IMR-90 (cell line): ENCODE measurements at regions not wholly inside any gene's neighbourhood (a gene's known extent, or its start where the extent isn't known, plus 50 kb on each side); places are given as distances from the start of the nearest gene placed in this dataset.
A peak's percentile ranks its signal among the peaks of the same experiment; 100 is the strongest.

Experiments
- ATAC-seq: fragments of 200-7000 bp; cut with Tn5 transposase; 2 replicates; pipeline ENCODE4 v1.9.1; 2020; ENCODE audit warnings: low read depth, mild to moderate bottlenecking, moderate library complexity
- BruUV-seq: library from RNA; stranded (reverse); fragments of 400-500 nt; replicated peaks from 2 replicates; lab custom pipeline; 2021; lab: Mats Ljungman, UMichigan
- CTCF ChIA-PET: fragments of 300-600 bp; formaldehyde crosslinking; extraction: SDS; loops from one replicate; lab custom pipeline; 2021; ENCODE audit warnings: antibody characterized with exemption; lab: Yijun Ruan, JAX
- POLR2A ChIA-PET: fragments of 300-600 bp; sonication (Branson Sonifier 250); formaldehyde crosslinking; loops from one replicate; lab custom pipeline; 2022; ENCODE audit warnings: antibody characterized with exemption; ENCODE audit not compliant: unreplicated experiment; lab: Charles Lee
- DNase-seq: peaks from one replicate; pipeline ENCODE4 v3.0.0; 2013
- H2AFZ ChIP-seq: replicated peaks from 2 replicates; pipeline ENCODE3; 2013; ENCODE audit warnings: low read length, mild to moderate bottlenecking; ENCODE audit not compliant: poor library complexity
- H2AK5ac ChIP-seq: 2 replicates; pipeline ENCODE4 v1.6.1; 2013; ENCODE audit warnings: low read depth, low read length, inconsistent platforms
- H2AK9ac ChIP-seq: replicated peaks from 2 replicates; pipeline ENCODE3; 2013; ENCODE audit warnings: mild to moderate bottlenecking, low read depth, low read length, moderate library complexity; ENCODE audit not compliant: poor library complexity
- H2BK120ac ChIP-seq: 2 replicates; pipeline ENCODE4 v1.6.1; 2013; ENCODE audit warnings: low read depth, low read length, inconsistent platforms
- H2BK15ac ChIP-seq: 3 replicates; pipeline ENCODE4 v1.6.1; 2013; ENCODE audit warnings: low read depth, low read length, inconsistent platforms
- H2BK20ac ChIP-seq: 2 replicates; pipeline ENCODE4 v1.6.1; 2013; ENCODE audit warnings: low read depth, mild to moderate bottlenecking, inconsistent platforms, low read length, moderate library complexity
- H2BK5ac ChIP-seq: 2 replicates; pipeline ENCODE4 v1.6.1; 2013; ENCODE audit warnings: mild to moderate bottlenecking, low read depth, low read length, inconsistent platforms; ENCODE audit not compliant: poor library complexity, severe bottlenecking
- H3K14ac ChIP-seq: replicated peaks from 2 replicates; pipeline ENCODE4 v1.6.1; 2013; ENCODE audit warnings: low read depth, low read length, inconsistent platforms
- H3K18ac ChIP-seq: 2 replicates; pipeline ENCODE4 v1.6.1; 2013; ENCODE audit warnings: low read depth, low read length, control low read depth
- H3K23ac ChIP-seq: 2 replicates; pipeline ENCODE4 v1.6.1; 2013; ENCODE audit warnings: low read depth, low read length, inconsistent platforms
- H3K27ac ChIP-seq: 2 replicates; pipeline ENCODE4 v1.5.1; 2013; ENCODE audit warnings: mild to moderate bottlenecking, control low read depth, low read length; ENCODE audit not compliant: insufficient read depth
- H3K27me3 ChIP-seq: 2 replicates; pipeline ENCODE4 v1.6.1; 2013; ENCODE audit warnings: low read length; ENCODE audit not compliant: control insufficient read depth, insufficient read depth
- H3K36me3 ChIP-seq: 2 replicates; pipeline ENCODE4 v1.6.1; 2013; ENCODE audit warnings: low read length, mixed read lengths; ENCODE audit not compliant: control insufficient read depth, insufficient read depth
- H3K4ac ChIP-seq: 2 replicates; pipeline ENCODE4 v1.6.1; 2013; ENCODE audit warnings: low read depth, low read length, inconsistent platforms
- H3K4me1 ChIP-seq: 2 replicates; pipeline ENCODE4 v1.6.1; 2013; ENCODE audit warnings: low read length, mixed read lengths; ENCODE audit not compliant: control insufficient read depth, insufficient read depth
- H3K4me2 ChIP-seq: 2 replicates; pipeline ENCODE4 v1.6.1; 2013; ENCODE audit warnings: low read depth, mild to moderate bottlenecking, control low read depth, low read length, moderate library complexity
- H3K4me3 ChIP-seq: 2 replicates; pipeline ENCODE4 v1.5.1; 2013; ENCODE audit warnings: low read depth, mild to moderate bottlenecking, control low read depth, low read length, moderate library complexity; ENCODE audit not compliant: insufficient read depth
- H3K56ac ChIP-seq: 2 replicates; pipeline ENCODE4 v1.6.1; 2013; ENCODE audit warnings: low read length, inconsistent platforms; ENCODE audit not compliant: insufficient read depth; ENCODE audit errors: extremely low read depth
- H3K79me1 ChIP-seq, 2 experiments: 2 replicates each; pipeline ENCODE4 v1.6.1; 2013; ENCODE audit warnings: low read length in 2 of 2, inconsistent platforms in 1 of 2, low read depth in 1 of 2
- H3K9ac ChIP-seq: 2 replicates; pipeline ENCODE4 v1.6.1; 2013; ENCODE audit warnings: low read depth, low read length, control low read depth
- H3K9me1 ChIP-seq: 2 replicates; pipeline ENCODE4 v1.6.1; 2013; ENCODE audit warnings: low read length, inconsistent platforms; ENCODE audit not compliant: insufficient read depth
- H3K9me3 ChIP-seq: 2 replicates; pipeline ENCODE4 v1.6.1; 2013; ENCODE audit warnings: low read length; ENCODE audit not compliant: control insufficient read depth, insufficient read depth
- H4K20me1 ChIP-seq: 2 replicates; pipeline ENCODE4 v1.6.1; 2013; ENCODE audit warnings: low read length, inconsistent platforms; ENCODE audit not compliant: insufficient read depth
- H4K5ac ChIP-seq: 2 replicates; pipeline ENCODE4 v1.6.1; 2013; ENCODE audit warnings: mild to moderate bottlenecking, low read depth, low read length, control low read depth
- H4K8ac ChIP-seq, 2 experiments: 2 replicates each; pipeline ENCODE4 v1.6.1; 2013; ENCODE audit warnings: low read depth in 2 of 2, low read length in 2 of 2, control low read depth in 1 of 2, inconsistent platforms in 1 of 2
- H4K91ac ChIP-seq: 2 replicates; pipeline ENCODE4 v1.6.1; 2013; ENCODE audit warnings: low read depth, low read length, inconsistent platforms; ENCODE audit not compliant: insufficient read depth
- BHLHE40 ChIP-seq: fragments of 150-350 bp; IDR thresholded peaks from 2 replicates; pipeline ENCODE4 v1.6.1; 2016; ENCODE audit warnings: mild to moderate bottlenecking, low read depth, low read length
- CEBPB ChIP-seq: IDR thresholded peaks from 2 replicates; pipeline ENCODE4 v1.6.1; 2012; ENCODE audit warnings: low read depth, low read length, improper control_type of control experiment
- CHD1 ChIP-seq: IDR thresholded peaks from 2 replicates; pipeline ENCODE4 v1.6.1; 2012; ENCODE audit warnings: low read depth, low read length, improper control_type of control experiment
- CTCF ChIP-seq: conservative IDR thresholded peaks from 2 replicates; pipeline ENCODE4 v1.5.1; 2012; ENCODE audit warnings: mild to moderate bottlenecking, low read depth, low read length, improper control_type of control experiment
- ELK1 ChIP-seq: fragments of 150-350 bp; IDR thresholded peaks from 2 replicates; pipeline ENCODE4 v1.6.1; 2016; ENCODE audit warnings: low read depth, mild to moderate bottlenecking, low read length, moderate library complexity, borderline replicate concordance
- FOS ChIP-seq: fragments of 150-350 bp; IDR thresholded peaks from 2 replicates; pipeline ENCODE4 v1.6.1; 2016; ENCODE audit warnings: low read depth, low read length
- MAFK ChIP-seq: IDR thresholded peaks from 2 replicates; pipeline ENCODE4 v1.6.1; 2012; ENCODE audit warnings: low read depth, low read length, improper control_type of control experiment
- NFE2L2 ChIP-seq: fragments of 150-350 bp; IDR thresholded peaks from 2 replicates; pipeline ENCODE4 v1.6.1; 2016; ENCODE audit warnings: low read depth, mild to moderate bottlenecking, low read length
- POLR2A ChIP-seq: IDR thresholded peaks from 2 replicates; pipeline ENCODE4 v1.6.1; 2012; ENCODE audit warnings: mild to moderate bottlenecking, low read depth, low read length
- RAD21 ChIP-seq: IDR thresholded peaks from 2 replicates; pipeline ENCODE4 v1.6.1; 2012; ENCODE audit warnings: low read length, improper control_type of control experiment
- RCOR1 ChIP-seq: IDR thresholded peaks from 2 replicates; pipeline ENCODE4 v1.6.1; 2012; ENCODE audit warnings: mild to moderate bottlenecking, low read length, improper control_type of control experiment; ENCODE audit not compliant: insufficient replicate concordance
- SMC3 ChIP-seq: fragments of 150-350 bp; IDR thresholded peaks from 2 replicates; pipeline ENCODE4 v1.6.1; 2016; ENCODE audit warnings: low read depth, mild to moderate bottlenecking, antibody characterized with exemption, low read length, moderate library complexity
- WGBS, 2 experiments: methylation state at CpG; one replicate each; pipeline versions ENCODE4 v1.1.5 to v1.1.7; 2013; ENCODE audit warnings: missing lambda C conversion rate in 2 of 2; ENCODE audit not compliant: insufficient read length in 1 of 2; ENCODE audit errors: extremely low coverage in 2 of 2; 5-methylcytosine and 5-hydroxymethylcytosine counted together
- dilution Hi-C: fragments of 300-500 bp; cut with HindIII; formaldehyde crosslinking; loops from one replicate; pipeline ENCODE4 v1.14.3; 2018; ENCODE audit warnings: low sequenced_read_pairs; ENCODE audit not compliant: unreplicated experiment
- in situ Hi-C: fragments of 300-500 bp; cut with MboI; formaldehyde crosslinking; loops from 3 replicates; pipeline ENCODE4 v1.14.3; 2019; ENCODE audit warnings: low sequenced_read_pairs, inconsistent platforms, mixed read lengths
- intact Hi-C: fragments of 100-400 bp; cut with micrococcal nuclease; formaldehyde crosslinking; loops from 2 replicates; pipeline ENCODE4 v1.10.0; 2022
- TF ChIP-seq, protein P1 (sequence below): fragments of 150-350 bp; IDR thresholded peaks from 2 replicates; pipeline ENCODE4 v1.6.1; 2017; ENCODE audit warnings: mild to moderate bottlenecking, antibody characterized with exemption, low read length, low read depth

DNA sequence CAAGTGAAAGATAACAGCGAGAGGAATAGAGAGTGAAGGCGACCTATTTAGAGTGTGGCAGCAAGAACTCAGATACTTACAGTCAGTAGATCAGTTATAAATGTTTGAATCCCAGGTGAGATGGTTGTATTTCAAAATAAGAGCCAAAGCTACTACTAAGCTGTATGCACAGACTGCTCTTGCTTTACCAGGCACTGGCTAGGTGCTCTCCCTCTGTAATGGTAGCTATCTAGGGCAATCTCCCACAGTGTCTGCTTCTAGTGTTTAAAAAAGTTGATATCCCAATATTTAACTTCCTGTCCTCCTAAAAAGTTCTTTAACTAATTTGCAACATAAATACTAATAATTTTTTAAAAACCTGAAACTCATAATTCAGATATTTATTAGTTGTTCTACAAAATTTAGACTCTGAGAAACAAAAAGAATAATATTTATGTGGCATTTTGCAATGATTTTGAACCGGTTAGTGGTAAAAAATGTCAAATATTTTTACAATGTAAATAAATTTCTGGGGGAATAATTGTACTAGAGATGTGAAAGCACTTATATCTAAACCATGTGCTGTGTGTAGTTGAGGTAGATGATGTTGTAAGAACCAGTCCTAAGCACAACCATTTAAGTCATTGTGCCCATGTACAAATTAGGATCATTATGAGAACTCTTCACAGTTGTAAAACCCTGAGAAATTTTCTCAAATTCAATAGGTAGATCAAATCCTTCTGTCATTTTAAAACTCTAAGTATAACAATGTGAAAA is 349.3 kb upstream of the SEMA3D start:
- WGBS, 2 experiments = no CpG with 5 or more reads among the region's 3 CpGs
- H2AK5ac ChIP-seq = peak overlapping the region; percentile 73; the same call in 1 of the 2 replicates
- peak overlapping the region; percentile 67; the same call in 1 of the 2 replicates for H2BK20ac ChIP-seq
- no peaks in the 10 kb centered on the region for H3K36me3 ChIP-seq
- H3K79me1 ChIP-seq = no peaks in the 10 kb centered on the region
- ChIA-PET POLR2A (no interaction called here), CTCF (no interaction called here)
- DNase-seq = peak; percentile 33
- H2AK9ac ChIP-seq = no peak overlapping the region
- H2BK120ac ChIP-seq = 0 out of 2 replicates have a peak overlapping the region, but pooled peaks have one; percentile 19
- H3K27me3 ChIP-seq = no peaks in the 10 kb centered on the region
- H3K18ac ChIP-seq = peak overlapping the region; percentile 69; the same call in 1 of the 2 replicates
- H3K14ac ChIP-seq = peak overlapping the region; percentile 79
- H4K91ac ChIP-seq = no peak overlapping the region
- peak; percentile 81 for ATAC-seq
- TF ChIP-seq BHLHE40 (no peak), CHD1 (no peak), ELK1 (no peak), POLR2A (no peak), CEBPB (no peak), SMC3 (no peak), NFE2L2 (no peak), RCOR1 (no peak), FOS (no peak), CTCF (no peak), RAD21 (no peak), MAFK (no peak)
- TF ChIP-seq, protein P1, sequence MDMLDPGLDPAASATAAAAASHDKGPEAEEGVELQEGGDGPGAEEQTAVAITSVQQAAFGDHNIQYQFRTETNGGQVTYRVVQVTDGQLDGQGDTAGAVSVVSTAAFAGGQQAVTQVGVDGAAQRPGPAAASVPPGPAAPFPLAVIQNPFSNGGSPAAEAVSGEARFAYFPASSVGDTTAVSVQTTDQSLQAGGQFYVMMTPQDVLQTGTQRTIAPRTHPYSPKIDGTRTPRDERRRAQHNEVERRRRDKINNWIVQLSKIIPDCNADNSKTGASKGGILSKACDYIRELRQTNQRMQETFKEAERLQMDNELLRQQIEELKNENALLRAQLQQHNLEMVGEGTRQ = no peak
- H3K9me3 ChIP-seq = no peaks in the 10 kb centered on the region
- no peaks in the 10 kb centered on the region for H4K20me1 ChIP-seq
- dilution Hi-C loops (no loop called here), in situ Hi-C loops (no loop called here), intact Hi-C loops (no loop called here)
- no TSS peak for BruUV-seq
- no peak overlapping the region for H3K4me3 ChIP-seq
- peak overlapping the region; percentile 51 for H2AFZ ChIP-seq
- no peak overlapping the region for H2BK15ac ChIP-seq
- H3K4ac ChIP-seq = no peak overlapping the region
- H3K4me2 ChIP-seq = peak overlapping the region; percentile 49; the same call in 1 of the 2 replicates
- peak overlapping the region; percentile 58 for H2BK5ac ChIP-seq
- no peak overlapping the region; the same call in 1 of the 2 replicates for H3K27ac ChIP-seq
- no peak overlapping the region for H3K23ac ChIP-seq
- 0 out of 2 replicates have a peak, but pooled peaks cover 2% of the 10 kb centered on the region for H3K9me1 ChIP-seq
- peak overlapping the region in 1 of 2 experiments; percentile 47; a peak in 1 of 4 replicates for H4K8ac ChIP-seq
- no peak overlapping the region for H3K56ac ChIP-seq
- H4K5ac ChIP-seq = peak overlapping the region; percentile 79; the same call in 1 of the 2 replicates
- no peak overlapping the region for H3K9ac ChIP-seq
- peaks cover 2% of the 10 kb centered on the region for H3K4me1 ChIP-seq
